Smooth muscle cell (in vitro differentiated cells): ENCODE measurements at regions not wholly inside any gene's neighbourhood (a gene's known extent, or its start where the extent isn't known, plus 50 kb on each side); places are given as distances from the start of the nearest gene placed in this dataset.
A peak's percentile ranks its signal among the peaks of the same experiment; 100 is the strongest.

Experiments
- DNase-seq: peaks from one replicate; lab custom pipeline; 2025; ENCODE audit not compliant: unreplicated experiment; lab: John Stamatoyannopoulos, UW
- H2AFZ ChIP-seq: fragments of 200-600 bp; sonication (generic); 2 replicates; pipeline ENCODE4 v1.6.0; 2016; ENCODE audit warnings: antibody characterized with exemption, low read depth, mild to moderate bottlenecking
- H3F3A ChIP-seq: fragments of 200-600 bp; sonication (generic); 2 replicates; pipeline ENCODE4 v1.6.0; 2017; ENCODE audit warnings: antibody characterized with exemption, low read depth
- H3K27ac ChIP-seq: fragments of 200-600 bp; sonication (generic); 2 replicates; pipeline ENCODE4 v1.5.1; 2016; ENCODE audit warnings: low read depth, mild to moderate bottlenecking
- H3K27me3 ChIP-seq: fragments of 200-600 bp; sonication (generic); 2 replicates; pipeline ENCODE4 v1.6.1; 2016; ENCODE audit warnings: low read depth, mild to moderate bottlenecking
- H3K36me3 ChIP-seq: fragments of 200-600 bp; sonication (generic); 2 replicates; pipeline ENCODE4 v1.5.1; 2016; ENCODE audit warnings: low read depth
- H3K4me1 ChIP-seq: fragments of 200-600 bp; sonication (generic); 2 replicates; pipeline ENCODE4 v1.5.1; 2016; ENCODE audit warnings: low read depth
- H3K4me2 ChIP-seq: fragments of 200-600 bp; sonication (generic); 2 replicates; pipeline ENCODE4 v1.6.0; 2016; ENCODE audit warnings: mild to moderate bottlenecking
- H3K4me3 ChIP-seq: fragments of 200-600 bp; sonication (generic); 2 replicates; pipeline ENCODE4 v1.5.1; 2016; ENCODE audit warnings: mild to moderate bottlenecking
- H3K79me2 ChIP-seq: fragments of 200-600 bp; sonication (generic); 2 replicates; pipeline ENCODE4 v1.6.0; 2016; ENCODE audit warnings: low read depth, mild to moderate bottlenecking
- H3K9ac ChIP-seq: fragments of 200-600 bp; sonication (generic); 2 replicates; pipeline ENCODE4 v1.6.0; 2016; ENCODE audit warnings: low read depth
- H3K9me3 ChIP-seq: fragments of 200-600 bp; sonication (generic); replicated peaks from 2 replicates; pipeline ENCODE4 v1.5.1; 2016; ENCODE audit warnings: low read depth
- H4K20me1 ChIP-seq: fragments of 200-600 bp; sonication (generic); 2 replicates; pipeline ENCODE4 v1.6.0; 2016; ENCODE audit warnings: low read depth
- WGBS: methylation state at CpG from one replicate; pipeline ENCODE4 v1.1.7; 2016; ENCODE audit warnings: low lambda C conversion rate; 5-methylcytosine and 5-hydroxymethylcytosine counted together
- TF ChIP-seq, protein P1 (sequence below): fragments of 200-600 bp; sonication (generic); IDR thresholded peaks from 2 replicates; pipeline ENCODE4 v1.5.1; 2017; ENCODE audit warnings: borderline replicate concordance, mild to moderate bottlenecking, antibody characterized with exemption; ENCODE audit not compliant: insufficient read depth, poor library complexity, severe bottlenecking

DNA sequence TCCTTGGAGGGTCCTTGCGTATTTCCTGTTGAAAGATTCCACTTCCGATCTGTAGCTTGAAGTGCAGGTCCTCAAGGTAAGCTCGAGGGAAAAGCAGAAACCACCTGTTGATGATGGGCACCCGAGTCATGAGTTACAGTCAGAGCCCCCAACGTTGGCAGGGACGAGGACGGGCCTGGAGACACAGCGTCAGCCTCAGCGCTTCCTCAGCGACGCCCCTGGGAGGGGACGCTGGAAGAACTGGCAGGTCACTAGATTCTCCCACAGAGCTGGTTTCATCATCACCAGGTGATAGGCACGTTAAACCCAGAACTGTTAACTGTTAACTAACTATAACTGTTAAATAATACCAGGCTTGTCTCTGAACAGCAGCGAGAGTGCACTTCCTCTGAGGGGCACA lies 101.8 kb downstream of the TNFAIP2 start:
- H3K4me2 ChIP-seq: no peak overlapping the region
- no peaks in the 10 kb centered on the region for H3F3A ChIP-seq
- no peak overlapping the region for H3K27ac ChIP-seq
- TF ChIP-seq, protein P1, sequence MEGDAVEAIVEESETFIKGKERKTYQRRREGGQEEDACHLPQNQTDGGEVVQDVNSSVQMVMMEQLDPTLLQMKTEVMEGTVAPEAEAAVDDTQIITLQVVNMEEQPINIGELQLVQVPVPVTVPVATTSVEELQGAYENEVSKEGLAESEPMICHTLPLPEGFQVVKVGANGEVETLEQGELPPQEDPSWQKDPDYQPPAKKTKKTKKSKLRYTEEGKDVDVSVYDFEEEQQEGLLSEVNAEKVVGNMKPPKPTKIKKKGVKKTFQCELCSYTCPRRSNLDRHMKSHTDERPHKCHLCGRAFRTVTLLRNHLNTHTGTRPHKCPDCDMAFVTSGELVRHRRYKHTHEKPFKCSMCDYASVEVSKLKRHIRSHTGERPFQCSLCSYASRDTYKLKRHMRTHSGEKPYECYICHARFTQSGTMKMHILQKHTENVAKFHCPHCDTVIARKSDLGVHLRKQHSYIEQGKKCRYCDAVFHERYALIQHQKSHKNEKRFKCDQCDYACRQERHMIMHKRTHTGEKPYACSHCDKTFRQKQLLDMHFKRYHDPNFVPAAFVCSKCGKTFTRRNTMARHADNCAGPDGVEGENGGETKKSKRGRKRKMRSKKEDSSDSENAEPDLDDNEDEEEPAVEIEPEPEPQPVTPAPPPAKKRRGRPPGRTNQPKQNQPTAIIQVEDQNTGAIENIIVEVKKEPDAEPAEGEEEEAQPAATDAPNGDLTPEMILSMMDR: no peak
- no peaks in the 10 kb centered on the region for H4K20me1 ChIP-seq
- H3K27me3 ChIP-seq: no peaks in the 10 kb centered on the region
- WGBS: 89% methylated on average over 14 of the region's 14 CpGs
- H3K79me2 ChIP-seq: no peaks in the 10 kb centered on the region
- H3K36me3 ChIP-seq: no peaks in the 10 kb centered on the region
- no peaks in the 10 kb centered on the region for H3K9me3 ChIP-seq
- H3K4me1 ChIP-seq: no peaks in the 10 kb centered on the region
- no peak overlapping the region for H3K4me3 ChIP-seq
- DNase-seq: no peak
- H3K9ac ChIP-seq: no peak overlapping the region
- no peak overlapping the region for H2AFZ ChIP-seq

DNA sequence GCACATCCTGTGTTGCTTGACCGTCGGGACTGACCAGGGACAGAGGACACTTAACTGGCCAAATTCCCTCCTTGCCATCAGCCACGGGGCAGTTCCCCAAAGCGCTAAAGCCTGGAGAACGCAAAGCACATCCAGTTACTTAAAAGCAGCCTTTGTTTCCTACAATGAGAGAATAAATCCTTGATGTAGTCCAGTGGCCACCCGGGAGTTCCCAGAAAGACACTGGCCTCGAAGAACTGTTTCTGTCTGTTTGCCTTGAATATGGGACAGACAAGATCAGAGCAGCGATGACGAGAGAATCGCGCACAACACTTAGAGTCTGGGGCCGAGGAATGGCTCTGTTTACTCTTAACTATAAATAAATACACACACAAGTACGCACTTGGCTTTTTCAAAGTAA lies 102.2 kb downstream of the TNFAIP2 start:
- Histone ChIP-seq H3F3A (no peaks in the 10 kb centered on the region), H3K27me3 (no peaks in the 10 kb centered on the region), H3K9me3 (no peaks in the 10 kb centered on the region), H3K27ac (no peak overlapping the region), H3K79me2 (no peaks in the 10 kb centered on the region), H2AFZ (peak overlapping the region; percentile 71), H3K4me3 (no peak overlapping the region), H4K20me1 (no peaks in the 10 kb centered on the region), H3K4me2 (no peak overlapping the region), H3K4me1 (no peaks in the 10 kb centered on the region), H3K9ac (no peak overlapping the region), H3K36me3 (no peaks in the 10 kb centered on the region)
- TF ChIP-seq, protein P1: no peak
- 50% methylated on average over 13 of the region's 13 CpGs for WGBS
- DNase-seq: no peak

DNA sequence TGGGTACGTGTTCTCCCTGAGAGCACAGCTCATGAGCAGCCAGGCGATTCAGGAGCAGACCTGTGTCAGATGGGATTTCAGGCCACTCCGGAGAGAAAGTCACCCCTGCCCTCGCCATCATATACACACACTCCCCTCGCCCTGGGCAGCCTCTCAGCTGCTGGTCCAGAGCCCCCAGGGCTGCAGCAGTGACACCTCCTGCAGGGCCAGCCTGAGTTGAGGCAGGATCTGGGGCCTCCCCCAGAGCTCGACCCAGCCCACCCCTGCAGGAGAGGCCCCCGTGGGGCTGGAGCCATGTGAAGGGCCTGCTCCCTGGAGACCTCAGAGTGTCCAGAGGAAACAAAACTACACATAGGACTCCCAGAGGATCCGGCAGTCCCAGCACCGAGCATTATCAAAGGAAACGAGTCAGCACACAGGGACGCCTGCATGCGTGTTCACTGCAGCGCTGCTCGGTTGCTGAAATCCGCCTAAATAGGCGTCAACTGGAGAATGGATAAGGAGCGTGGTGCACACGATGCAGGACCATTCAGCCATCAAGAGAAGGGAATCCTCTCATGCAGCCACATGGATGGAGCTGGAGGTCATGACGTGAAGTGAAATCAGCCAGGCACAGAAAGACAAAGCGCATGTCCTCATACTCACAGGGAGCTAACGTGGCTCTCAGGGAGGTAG lies 104.0 kb downstream of the TNFAIP2 start:
- Histone ChIP-seq H3K4me1 (no peaks in the 10 kb centered on the region), H2AFZ (no peak overlapping the region), H3K4me2 (no peak overlapping the region), H3K4me3 (no peak overlapping the region), H3K9me3 (no peaks in the 10 kb centered on the region), H3K9ac (no peak overlapping the region), H3K27me3 (no peaks in the 10 kb centered on the region), H3K27ac (no peak overlapping the region), H3K79me2 (no peaks in the 10 kb centered on the region), H3K36me3 (no peaks in the 10 kb centered on the region), H3F3A (no peaks in the 10 kb centered on the region), H4K20me1 (no peaks in the 10 kb centered on the region)
- TF ChIP-seq, protein P1: no peak
- DNase-seq: no peak
- WGBS: 74% methylated on average over 21 of the region's 21 CpGs
